ENCODE measurements at regions not wholly inside any gene's neighbourhood (a gene's known extent, or its start where the extent isn't known, plus 50 kb on each side); places are given as distances from the start of the nearest gene placed in this dataset.
"Not testable (repeated sequence)": the region's sequence is repeated elsewhere in the genome, so short reads cannot be mapped to it uniquely, and the experiment has no call there.

GRCh38 chr6:33892581-33893346 lies 89.0 kb upstream of the MLN start:
- no peak for DNase-seq

- no peak for DNase-seq
These were observed 84.9 kb upstream of the MLN start for GRCh38 chr6:33888664-33889200.

- DNase-seq: no peak
These were observed 84.4 kb upstream of the MLN start for GRCh38 chr6:33888183-33888582.

GRCh38 chr6:33886673-33887144 lies 82.9 kb upstream of the MLN start:
- DNase-seq: no peak

GRCh38 chr6:33885132-33886057 lies 81.6 kb upstream of the MLN start:
- DNase-seq: no peak

GRCh38 chr6:33883621-33884020 lies 79.8 kb upstream of the MLN start:
- not testable (repeated sequence) for DNase-seq

GRCh38 chr6:33882154-33882553 lies 78.4 kb upstream of the MLN start:
- no peak for DNase-seq

DNA sequence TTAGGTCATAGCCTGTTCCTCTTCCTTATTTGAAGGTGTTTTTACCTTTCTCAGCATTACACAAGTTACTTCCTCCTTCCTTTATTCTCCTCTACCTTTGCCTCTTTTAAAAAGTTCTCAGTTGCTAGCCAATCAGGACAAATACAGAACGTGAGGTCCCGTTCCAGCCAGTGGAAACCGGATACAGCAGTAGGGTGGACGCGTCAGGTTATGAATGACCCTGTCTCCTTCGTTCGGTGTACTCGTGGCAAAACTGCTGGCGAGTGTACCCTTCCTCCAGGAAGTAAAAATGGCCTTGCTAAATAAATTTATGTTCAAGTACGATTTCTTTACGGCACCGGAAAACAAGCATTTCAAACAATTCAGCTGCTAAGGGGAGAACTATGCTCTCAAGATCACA lies 77.0 kb upstream of the MLN start:
- DNase-seq: no peak

DNA sequence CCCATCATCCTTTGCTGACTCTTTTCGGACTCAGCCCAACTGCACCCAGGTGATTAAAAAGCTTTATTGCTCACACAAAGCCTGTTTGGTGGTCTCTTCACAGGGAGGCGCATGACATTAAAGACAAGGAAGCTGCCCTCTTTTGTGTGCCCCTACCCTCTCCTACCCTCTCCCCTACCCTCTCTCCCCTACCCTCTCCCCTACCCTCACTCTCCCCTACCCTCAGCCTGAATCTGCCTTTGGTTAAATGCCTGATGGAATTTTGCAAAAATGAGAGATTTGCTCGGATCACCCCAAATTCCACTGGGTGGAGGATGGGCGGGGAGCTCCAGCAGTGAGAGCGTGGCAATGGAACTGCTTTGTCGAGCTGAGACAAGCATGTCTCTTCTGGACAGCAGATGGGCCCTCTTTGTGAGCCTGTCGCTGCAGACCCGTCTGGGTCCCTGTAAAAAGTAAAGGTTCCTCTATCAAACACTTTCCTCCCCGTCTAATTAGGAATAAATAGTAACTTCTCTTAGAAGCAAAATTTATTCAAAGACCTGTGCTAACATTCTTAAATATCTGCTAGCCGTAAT lies 76.4 kb upstream of the MLN start:
- DNase-seq: no peak

GRCh38 chr6:33878562-33878961 lies 74.8 kb upstream of the MLN start:
- DNase-seq: no peak

DNA sequence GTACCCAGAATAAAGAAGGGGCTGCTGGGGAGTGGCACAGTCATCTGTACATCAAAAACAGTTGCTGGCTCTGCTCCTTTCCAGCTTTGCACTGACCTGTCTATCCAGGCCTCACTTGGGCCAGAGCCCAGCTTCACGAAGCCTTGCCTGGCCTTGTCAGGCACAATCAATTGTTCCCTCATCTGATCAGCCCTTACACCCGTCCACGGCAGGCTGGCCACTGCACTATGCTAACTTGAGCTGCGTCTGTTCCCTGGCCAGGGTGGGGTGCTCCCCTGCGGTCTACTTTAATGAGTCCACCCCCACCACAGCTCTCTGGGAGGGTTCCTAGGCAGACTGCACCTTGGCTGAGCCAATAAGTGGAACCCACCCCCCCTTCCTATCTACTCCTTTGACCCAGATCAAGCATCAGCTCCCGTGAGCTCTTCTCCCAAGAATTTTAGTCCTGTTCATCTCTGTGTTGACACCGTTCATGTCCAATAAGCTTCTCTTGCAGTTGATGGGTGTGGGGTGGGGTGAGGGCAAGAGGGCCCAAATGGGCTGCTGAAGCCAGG lies 74.3 kb upstream of the MLN start:
- DNase-seq: no peak

DNA sequence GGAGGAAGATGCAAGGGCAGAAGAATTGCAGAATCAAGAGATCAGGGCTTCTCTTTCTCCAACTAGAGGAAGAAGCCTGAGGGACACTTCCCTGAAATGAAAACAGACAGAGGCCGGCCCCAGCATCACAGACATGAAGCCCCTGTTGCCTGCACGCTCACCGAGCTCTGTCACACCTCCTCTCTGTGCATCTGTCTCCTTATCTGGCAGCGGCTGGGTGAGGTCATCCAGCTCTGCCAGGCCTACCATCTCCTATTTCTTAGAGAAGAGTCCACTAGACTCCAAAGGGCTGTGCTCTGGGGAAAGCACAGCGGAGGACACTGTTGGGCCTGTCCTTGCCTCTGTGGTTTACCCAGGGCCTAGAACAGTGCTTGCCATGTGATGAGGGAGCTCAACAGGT lies 71.9 kb upstream of the MLN start:
- DNase-seq: no peak

GRCh38 chr6:33875141-33875581 lies 71.4 kb upstream of the MLN start:
- no peak for DNase-seq

DNA sequence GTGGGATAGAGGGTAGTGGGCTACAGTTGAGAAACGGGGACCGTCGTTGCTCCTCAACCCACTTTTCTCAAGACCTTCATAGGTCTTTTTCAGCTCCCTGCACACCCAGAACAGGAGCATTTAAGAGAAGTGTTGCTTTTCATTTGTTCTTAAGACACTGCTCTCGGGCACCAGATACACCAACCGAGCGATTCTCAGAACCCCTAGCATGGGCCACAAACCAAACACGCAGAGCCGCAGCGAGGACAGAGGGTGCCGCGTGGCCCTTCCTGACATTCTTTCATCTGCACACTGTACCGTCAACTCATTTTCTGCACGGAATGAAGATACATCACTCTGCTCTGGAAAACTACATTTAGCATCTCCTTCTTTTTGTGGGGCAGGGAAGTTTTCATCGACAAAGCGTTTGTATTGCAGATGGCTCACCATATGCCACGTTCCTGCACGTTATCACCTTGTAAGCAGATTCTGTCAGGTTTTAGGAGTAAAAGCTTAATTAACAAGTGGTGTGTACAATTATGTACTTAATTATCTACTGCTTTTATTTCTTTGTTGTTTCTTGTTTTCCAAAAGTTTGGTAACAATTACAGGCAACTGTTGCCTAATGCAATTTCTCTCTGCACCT lies 70.4 kb upstream of the MLN start:
- DNase-seq: no peak

- DNase-seq: no peak
These were observed 69.0 kb upstream of the MLN start for GRCh38 chr6:33872761-33873160.

DNA sequence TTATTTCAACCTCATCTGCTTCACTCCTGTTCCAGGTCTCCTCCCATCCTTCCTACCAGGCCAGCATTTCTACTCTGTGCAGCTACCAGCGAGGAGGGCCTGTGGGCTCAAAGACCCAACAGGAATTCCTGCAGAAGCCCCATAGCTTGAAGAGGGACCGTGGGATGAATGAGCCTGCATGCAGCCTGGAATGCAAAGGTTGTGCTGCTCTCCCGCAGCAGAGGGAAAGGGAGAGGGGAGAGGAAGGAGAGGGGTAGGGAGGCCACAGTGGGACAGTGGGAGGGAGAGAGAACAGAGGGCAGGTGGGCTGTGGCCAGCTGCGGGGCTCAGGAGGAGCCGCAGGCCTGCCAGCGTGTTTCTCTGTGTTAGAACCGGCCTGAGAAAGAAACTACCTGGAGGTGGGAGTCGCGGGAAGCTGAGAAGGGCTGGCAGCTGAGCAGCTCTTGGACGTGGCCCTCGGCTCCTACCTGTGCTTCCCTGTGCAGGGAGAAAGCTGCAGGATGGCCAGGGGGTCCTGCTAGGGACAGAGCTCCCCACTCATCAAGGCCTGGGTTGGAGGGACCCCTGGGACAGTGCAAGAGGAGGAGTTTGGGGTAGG lies 66.1 kb upstream of the MLN start:
- DNase-seq: peak; percentile 31

GRCh38 chr6:33869121-33869520 lies 65.3 kb upstream of the MLN start:
- no peak for DNase-seq

- DNase-seq: no peak
These were observed 64.3 kb upstream of the MLN start for GRCh38 chr6:33868141-33868540.

DNA sequence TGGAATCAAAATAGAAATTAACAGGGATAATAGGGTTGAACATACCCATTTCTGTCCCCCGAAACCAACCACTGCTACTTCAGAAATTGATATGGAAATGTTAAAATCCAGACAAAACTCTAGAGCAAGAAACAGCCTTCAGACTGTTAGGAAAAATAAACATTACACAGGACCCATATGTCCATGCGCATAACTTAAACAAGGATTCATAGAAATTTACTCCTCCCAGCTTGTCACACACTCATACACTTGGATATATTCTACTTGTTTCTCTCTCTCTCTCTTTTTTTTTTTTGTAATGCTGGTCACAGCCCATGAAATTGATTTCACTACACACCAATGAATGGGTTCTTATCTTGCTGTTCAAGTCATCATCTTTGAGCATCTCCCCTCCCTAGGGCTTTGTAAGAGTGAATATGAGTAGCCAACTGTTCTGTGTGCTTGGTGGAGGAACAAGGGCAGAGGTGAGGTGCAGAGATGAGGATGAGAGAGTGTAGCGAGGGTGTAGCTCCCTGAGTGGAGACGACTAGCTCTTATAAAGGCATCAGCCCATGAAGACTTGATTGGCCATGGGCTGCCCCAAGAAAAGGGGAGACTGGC lies 61.8 kb upstream of the MLN start:
- DNase-seq: no peak

- no peak for DNase-seq
These were observed 60.1 kb upstream of the MLN start for GRCh38 chr6:33863723-33864440.

Measured in right kidney (tissue), 1 donor.